Fibroblast of skin of right biceps (primary cell): ENCODE measurements at regions not wholly inside any gene's neighbourhood (a gene's known extent, or its start where the extent isn't known, plus 50 kb on each side); places are given as distances from the start of the nearest gene placed in this dataset.
A peak's percentile ranks its signal among the peaks of the same experiment; 100 is the strongest.
"Not testable (repeated sequence)": the region's sequence is repeated elsewhere in the genome, so short reads cannot be mapped to it uniquely, and the experiment has no call there.

Experiments used
- DNase-seq: peaks from one replicate; pipeline ENCODE4 v3.0.0-alpha.2; 2013

DNA sequence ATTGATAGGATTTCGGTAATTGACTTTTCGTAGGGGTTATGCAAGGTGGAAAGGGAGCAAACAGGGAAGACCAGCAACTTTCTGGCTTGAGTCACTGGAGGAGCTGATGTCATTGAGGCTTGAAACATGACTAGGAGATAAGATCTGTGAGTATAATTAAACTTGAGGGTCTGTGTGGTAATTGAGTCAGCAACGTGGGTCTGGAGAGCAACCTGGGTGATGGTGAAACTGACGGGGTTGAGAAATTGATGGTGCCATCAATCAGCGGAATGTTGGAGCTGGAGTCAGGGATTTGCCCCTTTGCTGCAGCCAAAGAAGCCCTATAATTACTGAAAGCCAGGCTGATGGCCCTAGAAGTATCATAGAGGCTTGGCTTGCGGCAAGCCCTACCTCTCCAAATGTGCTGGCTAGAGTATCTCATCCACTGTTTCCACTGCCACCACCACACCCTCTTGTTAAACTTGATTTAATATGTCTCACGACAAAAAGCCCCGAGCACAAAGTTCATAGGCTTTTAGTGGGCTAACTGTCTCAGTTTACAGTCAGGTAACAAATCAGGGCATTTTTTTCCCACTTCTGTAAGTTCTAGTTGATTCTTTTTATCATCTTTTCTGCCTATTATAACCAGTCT is 186.9 kb upstream of the ELAC2 start:
- peak; percentile 83 for DNase-seq

DNA sequence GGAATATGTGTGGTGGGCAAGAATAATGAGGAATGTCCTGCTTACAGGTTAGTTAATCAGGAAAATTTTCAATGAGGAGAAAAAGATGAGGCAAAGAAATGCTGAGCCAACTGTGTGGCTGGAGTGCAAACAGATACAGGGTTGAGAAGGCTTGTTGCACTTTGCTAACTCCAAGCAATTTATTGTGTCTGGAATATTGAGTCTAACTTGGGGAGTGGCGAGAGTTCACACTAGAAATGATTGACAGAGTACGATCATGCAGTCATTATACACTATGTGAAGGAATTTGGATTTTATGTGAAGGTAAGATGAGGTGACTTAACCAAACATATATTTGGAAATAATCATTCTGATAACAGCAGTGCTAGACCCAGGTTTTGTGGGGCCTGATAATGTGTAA is 185.0 kb upstream of the ELAC2 start:
- DNase-seq, result no peak

DNA sequence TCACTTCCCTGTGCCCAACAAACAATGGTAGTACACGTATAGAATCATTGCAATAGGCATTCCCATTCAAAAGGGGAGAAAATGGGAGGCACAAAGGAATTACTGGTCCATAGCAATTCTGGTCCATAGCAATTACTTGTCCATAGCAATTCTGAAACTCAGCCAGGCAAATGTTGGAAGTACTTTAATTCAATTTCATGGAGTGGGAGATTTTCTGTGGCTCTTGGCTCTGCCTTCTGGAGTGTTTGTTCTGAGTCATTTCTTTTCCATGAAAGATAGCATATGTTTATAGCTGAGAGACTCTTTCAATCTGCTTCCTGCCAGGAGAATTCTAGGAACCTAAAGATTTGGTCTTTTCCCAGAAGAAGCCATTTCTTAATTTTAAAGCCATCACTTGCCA is 182.8 kb upstream of the ELAC2 start:
- peak; percentile 61 for DNase-seq

DNA sequence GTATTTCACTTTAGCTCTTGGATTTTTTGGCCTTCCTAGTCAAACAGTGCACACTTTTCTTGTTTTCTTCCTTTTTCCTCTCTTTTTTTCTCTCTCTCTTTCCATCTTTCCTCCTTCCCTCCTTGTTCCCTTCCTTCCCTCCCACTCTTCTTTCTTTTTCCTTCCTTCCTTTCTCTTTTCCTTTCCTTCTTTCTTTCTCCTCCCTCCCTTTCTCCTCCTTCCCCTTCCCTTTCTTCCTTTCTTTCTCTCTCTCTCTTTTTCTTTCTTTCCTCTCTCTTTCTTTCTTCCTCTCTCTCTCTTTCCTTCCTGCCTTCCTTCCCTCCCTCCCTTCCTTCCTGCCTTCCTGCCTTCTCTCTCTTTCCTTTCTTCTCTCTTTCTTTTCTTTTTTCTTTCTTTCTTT is 181.6 kb upstream of the ELAC2 start:
- DNase-seq, result no peak

DNA sequence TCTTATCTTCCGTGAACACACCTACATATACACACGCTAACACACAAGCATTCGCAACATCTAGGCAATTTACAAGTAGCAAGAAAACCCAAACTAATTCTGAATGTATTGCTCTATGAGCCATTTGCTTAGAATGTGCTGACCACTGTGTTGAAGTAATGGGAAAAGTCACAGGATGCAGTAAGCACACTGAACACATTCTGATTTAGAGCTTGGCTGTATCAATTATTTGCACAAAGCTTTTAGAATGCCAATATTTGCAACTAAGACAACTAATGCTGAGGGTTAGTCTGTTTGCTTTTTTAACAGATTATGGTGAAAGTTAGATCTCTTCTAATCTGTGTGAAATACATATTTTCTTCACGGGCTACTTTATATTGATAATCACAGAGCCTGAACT is 179.8 kb upstream of the ELAC2 start:
- DNase-seq, result no peak

DNA sequence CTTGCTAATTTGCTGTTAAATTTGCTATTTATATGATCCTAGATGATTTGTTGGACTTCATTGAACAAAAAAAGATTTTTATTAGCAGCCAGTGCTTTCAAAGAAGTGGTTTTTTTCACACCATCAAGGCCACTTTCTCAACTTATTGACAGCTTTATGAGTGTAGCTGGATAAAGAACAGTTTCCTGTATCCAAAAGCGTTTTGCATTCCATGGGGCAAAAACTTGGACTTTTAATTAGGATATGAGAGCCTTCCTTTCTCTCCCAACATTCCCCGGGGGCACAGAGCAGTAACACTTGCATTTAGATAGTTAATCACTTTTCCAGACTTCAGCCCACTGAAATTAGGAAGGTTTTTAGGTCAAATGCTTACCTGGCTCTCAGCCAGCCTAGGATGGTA is 177.1 kb upstream of the ELAC2 start:
- DNase-seq, result peak; percentile 25

DNA sequence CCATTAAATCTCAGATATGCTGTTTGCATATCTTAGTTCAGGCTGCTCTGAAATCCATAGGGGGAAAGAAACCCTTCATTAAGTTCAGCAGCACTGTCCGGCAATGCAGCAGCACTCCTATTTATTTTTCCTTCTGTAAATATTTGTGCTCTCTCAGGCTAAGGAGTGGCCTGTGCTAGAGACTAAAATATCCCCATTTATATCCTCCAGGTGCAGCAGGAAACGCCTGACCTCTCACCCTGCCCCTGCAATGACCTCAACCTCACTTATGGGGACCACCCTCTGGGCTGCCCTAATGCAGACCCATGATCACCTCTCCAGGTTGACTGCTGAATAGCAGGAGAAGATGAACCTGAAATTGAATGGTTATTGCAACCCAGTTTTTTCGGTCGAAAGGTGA is 165.0 kb upstream of the ELAC2 start:
- DNase-seq, result no peak

DNA sequence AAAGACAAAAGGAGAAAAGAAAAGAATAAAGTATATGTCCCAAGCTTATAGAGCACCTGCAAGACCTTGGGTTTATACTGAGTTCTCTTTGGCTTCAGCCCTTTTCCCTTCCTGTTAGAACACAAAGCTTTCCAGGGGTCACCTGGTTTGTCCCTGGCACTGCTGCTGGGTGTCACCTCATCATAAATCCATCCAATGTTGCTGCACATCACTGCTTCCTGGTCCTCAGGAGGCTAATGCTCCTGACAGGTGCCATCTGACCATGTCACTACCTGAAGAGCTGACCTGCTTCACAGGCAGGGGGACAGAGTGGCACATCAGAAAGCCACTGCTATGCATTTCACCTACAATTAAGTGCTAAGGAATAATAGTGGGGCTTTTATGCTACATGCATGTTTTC is 164.6 kb upstream of the ELAC2 start:
- no peak for DNase-seq

DNA sequence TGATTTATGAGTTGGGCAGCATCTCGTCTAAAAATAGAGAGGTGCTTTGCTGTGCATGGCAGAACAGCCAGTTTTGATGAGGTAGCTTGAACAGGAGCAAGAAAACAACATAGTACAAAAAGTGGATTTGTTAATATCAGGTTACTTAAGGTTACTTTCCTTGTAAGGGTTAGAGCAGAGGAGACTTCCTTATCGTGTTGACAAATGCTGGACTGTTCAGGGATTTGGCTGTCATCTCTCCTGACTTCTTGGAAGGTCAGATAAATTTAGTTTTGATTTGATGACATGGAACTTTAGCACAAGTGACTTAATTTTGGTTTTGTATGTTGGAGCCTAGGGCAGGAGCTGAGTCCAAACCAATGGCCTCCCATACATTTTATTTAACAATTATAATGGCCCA is 163.9 kb upstream of the ELAC2 start:
- no peak for DNase-seq

DNA sequence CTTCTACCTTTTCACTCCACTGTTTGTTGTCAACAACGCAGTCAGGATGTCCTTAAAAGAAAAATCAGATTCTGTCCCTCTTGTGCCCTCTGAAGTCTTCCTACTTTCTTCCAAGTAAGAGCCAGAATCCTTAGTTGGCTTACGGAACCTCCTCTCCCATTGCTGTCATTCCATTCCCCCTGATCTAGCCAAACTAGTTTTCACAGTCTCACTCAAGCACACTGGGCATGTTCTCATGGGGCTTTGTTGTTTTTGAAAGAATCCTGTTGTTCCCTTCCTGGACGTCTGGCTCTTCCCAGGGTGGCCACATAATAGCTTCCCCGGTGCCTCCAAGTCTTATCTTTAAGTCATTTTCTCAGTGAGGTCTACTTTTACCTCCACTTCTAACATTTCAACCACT is 158.6 kb upstream of the ELAC2 start:
- no peak for DNase-seq

DNA sequence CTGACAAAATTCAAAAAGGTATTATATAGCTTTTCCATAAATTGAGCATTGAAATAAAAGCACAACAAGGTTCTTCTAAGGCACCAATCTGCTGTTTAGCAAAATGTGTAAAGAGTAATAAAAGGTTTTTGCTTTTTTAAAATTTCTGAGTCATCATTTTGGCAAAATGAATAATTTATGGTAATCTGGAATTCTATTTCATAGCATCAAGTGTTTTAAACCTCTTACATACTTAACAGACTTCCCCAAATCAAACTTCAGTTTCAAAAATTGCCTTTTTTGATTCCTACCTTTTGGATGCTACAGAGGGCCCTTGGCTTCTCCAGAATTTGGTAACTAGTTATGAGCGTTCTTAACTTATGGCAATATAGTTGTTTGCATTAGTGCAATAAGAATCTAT is 154.0 kb upstream of the ELAC2 start:
- DNase-seq, result no peak

DNA sequence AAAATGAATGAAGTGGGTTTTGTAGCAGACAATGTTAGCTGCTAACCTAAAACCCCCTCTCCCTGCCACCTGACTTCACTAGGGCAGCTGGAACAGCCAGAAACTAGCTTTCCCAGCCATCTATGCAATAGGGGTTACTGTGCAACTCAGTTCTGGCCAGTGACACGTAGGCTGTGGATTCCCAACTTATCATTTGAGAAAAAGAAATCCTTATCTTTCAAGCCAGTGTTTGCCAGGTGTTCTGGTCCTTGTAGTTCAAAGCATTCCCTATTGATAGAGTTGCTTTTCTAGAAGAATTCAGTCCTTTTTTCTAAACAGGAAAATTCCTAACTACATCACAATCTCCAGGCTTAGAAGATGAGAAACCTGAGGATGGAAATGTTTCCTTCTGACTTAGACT is 144.5 kb upstream of the ELAC2 start:
- DNase-seq, result no peak

DNA sequence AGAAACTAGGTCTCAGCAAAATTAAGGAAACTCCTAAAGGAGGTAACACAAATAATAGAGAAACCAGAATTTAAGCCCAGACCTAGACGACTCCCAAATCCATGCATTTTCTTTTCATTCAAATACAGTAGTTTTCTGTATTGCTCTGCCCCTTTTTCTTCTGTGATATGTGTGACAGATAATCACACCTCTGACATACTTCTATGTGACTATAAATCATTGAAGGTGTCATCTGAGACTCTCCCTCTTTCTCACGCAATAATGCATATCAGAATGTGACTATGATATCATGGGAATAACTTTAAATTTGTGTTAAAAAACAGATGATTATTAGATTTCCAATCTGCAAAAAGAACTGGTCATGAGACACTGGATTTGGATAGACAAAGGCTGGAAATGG is 143.0 kb upstream of the ELAC2 start:
- no peak for DNase-seq

DNA sequence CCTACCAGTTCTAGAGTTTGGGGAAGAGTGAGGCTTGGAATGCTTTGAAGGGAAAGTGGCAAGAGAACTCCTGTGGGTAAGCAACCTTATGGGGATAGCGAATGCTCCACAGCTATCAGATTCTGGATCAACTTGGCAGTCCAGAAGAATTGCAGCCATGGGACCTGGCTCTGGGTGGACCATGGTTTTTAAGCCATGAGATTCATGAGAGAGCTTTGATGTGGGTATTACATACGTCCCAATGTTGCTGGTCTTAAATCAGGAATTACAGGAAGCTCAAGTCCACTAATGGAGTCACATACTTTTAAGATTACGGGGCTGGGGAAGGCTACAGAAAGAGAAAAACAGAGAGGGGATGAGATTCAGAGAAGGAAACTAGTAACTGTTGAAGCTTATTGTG is 142.5 kb upstream of the ELAC2 start:
- peak; percentile 69 for DNase-seq

DNA sequence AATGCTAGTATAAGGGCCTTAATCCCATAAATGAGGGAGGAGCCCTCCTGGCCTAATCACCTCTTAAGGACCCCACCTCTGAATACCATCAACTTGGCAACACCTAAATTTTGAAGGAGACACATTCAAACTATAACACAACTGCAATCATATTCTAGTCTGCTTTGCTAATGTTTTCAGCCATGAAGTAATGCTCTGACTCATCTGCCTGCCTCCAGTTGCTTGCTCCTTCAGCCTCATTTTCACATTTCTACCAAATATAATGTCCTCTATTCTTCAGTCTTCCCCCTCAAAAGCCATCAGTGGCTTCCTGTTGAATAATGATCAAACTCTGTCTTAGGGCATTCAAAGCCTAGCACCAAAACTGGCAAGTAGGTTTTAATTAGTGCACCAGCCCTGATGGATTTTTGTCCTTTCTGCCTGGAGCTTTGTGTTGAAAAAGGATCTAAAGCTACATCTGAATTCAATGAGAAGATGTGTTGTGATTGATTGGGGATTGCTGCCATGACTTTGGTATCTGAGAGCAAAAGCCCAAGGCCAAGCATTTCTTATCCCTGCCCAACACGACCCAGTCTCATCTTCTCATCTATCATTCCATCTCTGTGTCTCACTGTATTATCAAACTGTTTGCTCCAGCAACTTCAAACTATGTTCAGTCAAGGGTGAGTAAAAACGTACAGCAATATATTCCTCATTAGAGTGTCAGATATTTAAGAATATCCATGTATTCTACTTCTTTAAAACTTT is 140.8 kb upstream of the ELAC2 start:
- DNase-seq, result peak; percentile 54

DNA sequence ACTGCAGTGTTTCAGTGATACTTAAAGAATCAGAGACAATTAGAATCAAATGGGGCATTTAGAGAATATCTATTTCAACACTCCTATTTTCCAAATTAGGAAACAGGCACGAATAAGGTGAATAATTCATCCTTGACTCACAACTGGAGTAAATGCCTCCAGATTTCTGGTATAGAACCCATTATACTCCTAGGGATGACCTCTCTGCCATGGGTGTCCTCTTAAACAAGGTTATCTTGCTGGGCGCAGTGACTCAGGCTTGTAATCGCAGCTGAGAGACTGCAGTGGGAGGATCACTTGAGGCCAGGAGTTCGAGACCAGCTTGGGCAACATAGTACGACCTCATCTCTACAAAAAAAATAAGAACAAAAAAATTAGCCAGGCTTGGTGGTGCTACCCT is 139.8 kb upstream of the ELAC2 start:
- peak; percentile 75 for DNase-seq

DNA sequence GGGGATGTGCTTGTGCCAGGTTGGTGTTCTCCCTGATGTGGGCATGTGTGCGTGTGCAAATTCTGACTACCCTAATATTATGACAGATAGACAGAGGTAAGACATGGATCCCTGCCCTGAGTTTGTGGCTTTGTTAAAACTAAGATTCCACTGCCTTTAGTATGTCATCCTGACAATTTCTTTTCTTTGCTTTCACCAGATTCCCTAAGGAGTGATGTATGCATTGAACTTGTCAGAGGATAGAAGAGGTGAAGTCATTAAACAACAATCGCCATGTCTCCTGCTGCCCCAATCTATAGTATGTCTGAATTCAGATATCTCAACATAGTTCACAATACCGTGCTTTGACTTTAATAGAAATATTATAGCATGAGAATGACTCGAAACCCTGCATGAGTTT is 137.1 kb upstream of the ELAC2 start:
- DNase-seq, result peak; percentile 68

DNA sequence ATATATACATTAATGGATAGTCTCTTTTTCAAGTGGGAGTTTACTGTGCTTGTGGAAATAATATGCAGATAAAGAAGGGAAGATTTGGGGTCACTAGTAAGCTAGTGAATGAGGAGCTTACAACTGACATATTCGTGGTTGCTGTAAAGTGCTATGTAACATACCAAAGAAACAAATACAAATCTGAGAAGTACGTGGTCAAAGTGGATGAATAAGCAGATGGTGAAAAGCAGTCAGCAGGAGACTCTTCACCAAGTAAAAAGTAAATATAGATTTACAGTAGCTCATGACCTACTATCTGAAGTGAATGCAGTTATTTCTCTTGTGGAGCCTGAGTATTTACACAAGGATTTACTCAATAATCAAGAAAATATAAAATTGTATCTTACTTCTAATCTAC is 136.6 kb upstream of the ELAC2 start:
- peak; percentile 74 for DNase-seq

DNA sequence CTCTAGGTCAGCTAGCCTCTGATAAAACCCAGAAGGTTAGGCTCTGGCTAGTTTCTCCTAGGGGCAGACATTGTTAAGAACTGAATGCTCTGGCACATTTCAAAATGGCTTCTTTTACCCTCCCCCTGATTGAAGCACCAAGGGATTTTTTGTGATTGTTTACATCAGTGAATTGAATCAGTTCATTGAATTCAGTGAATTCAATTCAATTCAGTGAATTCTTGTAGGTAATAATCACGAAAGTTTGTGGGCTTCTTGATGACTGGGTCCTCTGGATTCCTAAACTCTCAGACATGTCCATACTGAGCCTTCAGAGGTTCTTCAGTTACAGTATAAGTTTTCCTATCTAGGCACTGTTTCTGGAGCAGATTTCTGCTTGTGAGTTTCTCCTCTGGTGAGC is 135.2 kb upstream of the ELAC2 start:
- DNase-seq, result peak; percentile 86

DNA sequence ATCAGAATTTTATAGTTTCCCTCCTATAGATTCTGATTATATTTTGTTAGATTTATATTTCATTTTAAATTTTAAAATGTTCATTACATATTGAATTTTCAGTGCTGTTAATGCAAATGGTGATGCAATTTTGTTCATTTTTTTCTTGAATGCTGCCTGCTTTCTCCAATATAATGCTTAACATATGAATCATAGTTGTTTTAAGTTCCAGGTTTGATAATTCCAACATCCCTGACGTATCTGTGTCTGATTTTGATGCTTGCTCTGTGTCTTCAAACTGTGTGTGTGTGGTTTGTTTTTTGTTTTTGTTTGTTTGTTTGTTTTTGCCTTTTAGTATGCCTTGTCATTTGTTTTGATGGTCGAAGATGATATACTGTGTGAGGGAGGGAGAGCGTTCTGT is 134.7 kb upstream of the ELAC2 start:
- DNase-seq, result peak; percentile 64

DNA sequence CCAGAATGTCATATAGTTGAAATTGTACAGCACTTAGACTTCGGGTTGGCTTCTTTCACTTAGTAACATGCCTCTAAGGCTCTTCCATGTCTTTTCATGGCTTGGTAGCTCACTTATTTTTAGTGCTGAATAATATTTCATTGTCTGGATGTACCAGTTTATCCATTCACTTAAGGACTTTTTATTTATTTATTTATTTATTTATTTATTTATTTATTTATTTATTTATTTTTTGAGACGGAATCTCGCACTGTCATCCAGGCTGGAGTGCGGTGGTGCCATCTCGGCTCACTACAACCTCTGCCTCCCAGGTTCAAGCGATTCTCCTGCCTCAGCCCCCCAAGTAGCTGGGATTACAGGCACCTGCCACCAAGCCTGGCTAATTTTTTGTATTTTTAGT is 132.9 kb upstream of the ELAC2 start:
- not testable (repeated sequence) for DNase-seq

DNA sequence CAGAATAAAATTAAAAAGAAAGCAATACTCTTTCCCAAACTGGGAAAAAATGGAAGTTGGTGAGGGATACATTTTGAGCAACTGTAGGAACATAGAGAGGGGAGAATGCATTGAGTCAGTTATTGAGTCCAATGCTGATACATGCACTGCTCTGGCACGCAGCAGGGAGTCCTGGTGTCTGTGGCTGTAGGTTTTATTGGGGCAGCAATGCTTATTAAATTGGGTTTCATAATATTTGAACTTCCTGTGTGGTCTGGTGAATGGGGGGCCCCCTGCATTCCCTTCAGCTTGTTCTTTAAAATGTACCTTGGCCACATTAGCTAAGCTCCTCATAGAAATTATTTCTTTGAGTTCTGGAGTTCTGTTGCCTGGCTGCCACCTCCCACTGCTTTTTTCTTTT is 125.2 kb upstream of the ELAC2 start:
- DNase-seq, result no peak

DNA sequence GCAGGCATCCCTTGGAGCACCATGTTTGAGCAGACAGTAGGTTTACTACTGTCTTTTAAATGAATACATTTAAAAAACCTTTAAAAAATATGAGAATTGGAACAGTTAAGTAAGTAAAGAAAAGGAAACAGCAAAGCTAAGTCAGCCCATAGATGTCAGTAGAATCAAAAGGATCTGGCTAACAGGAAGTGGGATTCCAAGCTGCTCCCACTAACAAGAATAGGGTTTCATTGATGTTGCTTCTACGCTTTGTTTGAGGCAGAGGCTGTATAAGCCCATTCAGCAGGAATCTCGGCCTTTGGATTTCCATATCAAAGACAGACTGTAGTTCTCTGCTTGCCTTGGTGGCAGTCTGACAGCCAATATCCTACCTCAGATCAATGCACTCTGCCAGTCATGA is 122.9 kb upstream of the ELAC2 start:
- DNase-seq, result peak; percentile 59

DNA sequence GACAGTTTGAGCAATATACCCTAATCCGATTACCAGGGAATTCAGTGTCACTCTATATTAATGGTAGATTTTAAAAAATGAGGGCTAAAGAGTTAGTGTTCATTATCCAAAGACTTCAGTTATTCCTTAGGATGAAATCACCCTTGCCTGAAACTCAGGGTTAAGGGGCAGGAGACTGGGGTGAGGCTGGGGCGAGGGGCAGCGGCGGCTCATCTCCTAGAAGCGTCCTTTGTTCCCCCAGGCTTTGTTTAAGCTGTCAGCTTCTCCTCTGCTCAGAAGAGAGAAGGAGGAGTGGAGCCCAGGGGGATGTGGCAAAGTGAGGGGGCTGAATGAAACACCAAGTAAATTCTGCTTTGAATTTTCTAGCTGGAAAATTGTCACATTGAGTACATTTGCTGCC is 117.7 kb upstream of the ELAC2 start:
- no peak for DNase-seq

DNA sequence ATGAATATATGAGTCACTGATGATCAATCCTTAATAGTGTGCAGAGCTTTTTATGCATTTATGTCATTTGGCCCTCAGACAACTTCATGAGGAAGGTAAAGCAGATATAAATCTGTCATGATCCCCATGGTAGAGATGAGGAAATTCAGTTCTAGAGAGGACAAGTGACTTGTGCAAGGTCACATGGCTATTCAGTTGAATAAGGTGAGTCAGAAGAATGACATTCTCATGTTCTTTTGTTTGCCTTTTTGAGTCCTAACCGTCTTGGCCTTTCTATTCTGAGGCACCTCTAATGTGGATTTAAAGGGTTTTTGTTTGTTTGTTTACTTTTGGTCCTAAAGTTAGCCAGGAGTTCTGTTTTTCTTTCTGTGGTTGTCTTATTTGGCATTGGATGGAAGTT is 116.2 kb upstream of the ELAC2 start:
- DNase-seq, result peak; percentile 32
